GM18499 (cell line): ENCODE measurements at regions not wholly inside any gene's neighbourhood (a gene's known extent, or its start where the extent isn't known, plus 50 kb on each side); places are given as distances from the start of the nearest gene placed in this dataset.

ENCODE experiments used
- ATAC-seq: cut with Tn5 transposase; IDR thresholded peaks from one replicate; pipeline ENCODE4 v1.9.1; 2021; ENCODE audit warnings: moderate number of reproducible peaks; ENCODE audit not compliant: insufficient read depth, unreplicated experiment

DNA sequence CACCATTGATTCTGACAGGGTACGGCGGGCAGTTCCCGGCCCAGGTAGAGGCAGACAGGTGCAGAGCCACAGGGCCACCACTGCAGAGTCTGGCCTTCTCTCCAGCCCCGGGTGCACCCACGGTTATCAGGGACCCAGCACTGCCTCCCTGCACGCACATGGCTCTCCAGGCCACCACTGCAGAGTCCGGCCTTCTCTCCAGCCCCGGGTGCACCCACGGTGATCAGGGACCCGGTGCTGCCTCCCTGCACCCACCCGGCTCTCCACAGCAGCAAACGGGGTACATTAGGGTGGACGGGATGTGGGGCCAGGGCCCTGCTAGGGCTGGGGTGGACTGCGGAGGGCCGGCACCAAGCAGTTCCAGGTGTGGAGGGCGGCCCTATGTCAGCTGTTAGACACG is 272.9 kb downstream of the BRD1 start:
- no peak for ATAC-seq

DNA sequence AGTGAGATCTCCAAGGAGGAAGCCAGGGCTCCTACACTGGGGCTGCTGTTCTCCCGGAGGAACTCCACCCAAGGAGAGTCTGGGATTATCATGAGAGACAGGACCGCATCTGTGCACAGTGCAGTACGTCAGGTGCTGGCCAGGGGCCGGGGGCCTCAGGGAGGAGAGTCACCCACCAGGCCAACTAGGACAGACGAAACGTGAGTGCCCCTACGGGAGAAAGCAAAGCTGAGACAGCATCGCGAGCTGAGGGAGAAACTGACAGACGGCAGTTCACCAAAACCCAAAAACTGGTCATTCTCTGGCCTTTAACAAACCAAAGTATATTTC is 273.4 kb downstream of the BRD1 start:
- no peak for ATAC-seq

DNA sequence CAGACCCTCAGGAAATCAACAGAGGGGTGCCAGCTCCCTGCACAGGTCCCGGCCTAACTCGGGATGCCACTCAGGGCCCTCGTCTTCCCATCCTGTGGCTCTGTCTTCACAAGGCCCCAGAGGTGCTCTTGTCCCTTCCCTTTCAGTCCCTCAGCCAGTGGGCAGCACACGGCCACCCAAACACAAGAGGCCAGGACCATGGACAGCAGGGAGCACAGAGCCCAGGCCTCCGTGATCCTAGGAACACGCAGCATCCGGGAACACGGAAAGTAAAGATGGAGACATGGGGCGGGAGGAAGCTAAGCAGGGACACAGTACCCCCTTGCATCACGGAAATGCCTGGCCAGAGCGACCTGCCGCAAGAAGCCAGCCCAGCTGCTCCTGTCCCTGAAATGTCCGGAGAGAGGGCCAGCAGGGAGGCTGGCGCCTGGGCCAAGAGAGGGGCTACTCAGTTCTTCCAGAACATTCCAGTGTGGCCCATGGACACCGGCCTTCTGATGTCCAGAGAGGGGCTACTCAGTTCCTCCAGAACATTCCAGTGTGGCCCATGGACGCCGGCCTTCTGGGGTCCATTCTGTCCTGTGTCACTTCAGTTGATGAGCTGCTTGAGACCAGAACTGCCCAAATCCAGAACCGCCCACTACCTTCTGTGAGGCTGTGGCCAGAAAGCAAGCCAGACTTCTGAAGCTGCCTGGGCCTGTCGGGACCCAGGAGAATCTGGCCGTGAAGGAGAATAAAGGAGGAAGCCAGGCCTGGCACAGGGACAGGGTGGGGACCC is 274.0 kb downstream of the BRD1 start:
- no peak for ATAC-seq

DNA sequence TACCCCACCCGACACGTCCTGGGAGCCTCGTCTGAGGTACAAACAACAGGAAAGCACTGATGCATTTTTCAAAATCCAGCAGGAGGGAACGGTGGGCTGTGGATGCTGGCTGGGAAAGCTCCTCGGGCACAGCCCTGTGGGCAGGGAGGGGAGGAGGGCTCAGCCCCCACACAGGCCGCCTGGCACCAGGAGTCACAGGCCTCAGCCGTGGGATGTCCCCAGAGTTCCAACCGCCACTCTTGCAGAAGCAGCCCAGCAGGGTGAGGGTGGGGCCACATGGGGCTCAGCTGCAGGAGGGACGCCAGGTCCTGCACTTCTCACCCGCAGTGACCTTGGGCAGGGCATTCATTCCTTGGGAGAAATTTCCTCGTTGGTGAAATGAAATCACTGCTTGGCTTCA is 274.6 kb downstream of the BRD1 start:
- ATAC-seq = no peak

DNA sequence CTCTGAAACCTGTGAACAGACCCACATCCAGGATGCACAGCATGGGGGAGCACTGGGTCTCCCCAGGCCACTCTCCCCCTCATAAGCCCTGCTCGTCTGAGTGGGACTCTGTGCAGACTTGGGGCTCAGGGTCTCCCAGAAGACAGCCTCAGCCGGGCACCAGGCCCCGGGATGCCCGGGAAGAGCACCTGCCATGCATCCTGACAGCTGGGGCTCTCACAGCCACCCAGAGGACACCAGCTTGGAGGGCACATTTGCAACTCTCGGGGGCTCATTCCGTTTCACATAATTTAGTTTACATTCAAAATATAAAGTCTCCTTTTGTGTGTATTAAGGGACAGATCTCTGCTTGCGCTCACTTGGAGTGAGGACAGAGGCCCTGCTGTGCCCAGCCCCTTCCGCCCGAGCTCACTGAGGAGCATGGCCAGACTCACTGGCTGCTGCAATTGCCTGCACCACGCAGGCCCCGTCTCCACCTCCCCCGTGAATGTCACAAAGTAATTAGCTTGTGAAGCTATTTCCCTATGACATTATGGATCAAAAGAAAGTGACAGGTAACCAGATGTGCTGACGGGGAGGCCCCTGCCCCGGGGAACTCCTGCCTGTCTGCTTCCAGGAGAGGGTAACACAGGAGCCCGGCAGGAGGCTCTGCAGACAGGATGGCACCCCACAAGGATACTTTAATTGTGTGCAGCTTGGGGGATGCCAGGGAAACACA is 275.6 kb downstream of the BRD1 start:
- no peak for ATAC-seq

DNA sequence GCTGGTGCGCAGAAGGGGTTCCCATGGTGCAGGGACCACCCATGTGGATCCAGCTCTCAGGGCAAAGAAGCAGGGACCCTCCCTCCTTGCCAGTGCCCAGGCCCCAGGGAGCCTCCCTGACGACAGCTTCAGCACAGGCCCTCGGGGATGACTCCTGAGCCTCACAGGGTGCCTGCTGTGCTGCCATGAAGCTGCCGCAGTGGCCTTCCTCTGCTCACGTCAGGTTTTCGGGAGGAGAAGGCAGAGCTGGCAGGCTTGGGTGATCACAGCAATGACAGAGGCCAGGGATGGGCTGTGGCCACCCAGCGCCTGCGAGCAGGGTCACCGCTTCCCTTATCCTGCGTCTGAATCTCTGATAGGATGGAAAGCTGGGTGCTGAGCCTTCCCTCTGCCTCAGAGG is 276.2 kb downstream of the BRD1 start:
- no peak for ATAC-seq

DNA sequence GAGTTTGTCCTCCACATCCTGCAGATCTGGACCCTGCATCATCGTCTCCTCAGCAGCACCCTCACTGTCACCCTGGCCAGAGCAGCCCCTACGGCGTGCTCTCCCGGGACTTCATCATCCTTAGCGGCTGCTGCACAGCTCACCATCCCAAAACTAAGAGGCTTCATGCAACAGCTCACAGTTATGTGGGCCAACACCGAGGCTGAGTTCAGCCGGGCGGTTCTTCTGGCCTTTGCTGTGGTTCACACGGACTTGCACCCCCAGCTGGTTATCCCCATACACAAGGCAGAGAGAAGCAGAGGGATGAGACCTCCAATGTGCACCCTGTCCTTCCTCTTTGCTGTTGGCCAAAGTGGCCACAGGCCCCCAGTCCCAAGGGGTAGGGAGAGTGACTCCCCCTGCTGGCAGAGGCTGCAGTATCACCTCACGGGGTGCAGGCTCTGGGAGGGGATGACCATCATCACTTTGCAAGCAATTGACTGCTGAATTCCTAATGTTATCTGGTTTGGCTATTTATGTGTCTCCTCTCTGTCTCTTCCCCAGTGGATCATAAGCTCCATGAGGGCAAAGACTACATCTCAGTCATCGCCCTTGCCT is 276.8 kb downstream of the BRD1 start:
- ATAC-seq = no peak

DNA sequence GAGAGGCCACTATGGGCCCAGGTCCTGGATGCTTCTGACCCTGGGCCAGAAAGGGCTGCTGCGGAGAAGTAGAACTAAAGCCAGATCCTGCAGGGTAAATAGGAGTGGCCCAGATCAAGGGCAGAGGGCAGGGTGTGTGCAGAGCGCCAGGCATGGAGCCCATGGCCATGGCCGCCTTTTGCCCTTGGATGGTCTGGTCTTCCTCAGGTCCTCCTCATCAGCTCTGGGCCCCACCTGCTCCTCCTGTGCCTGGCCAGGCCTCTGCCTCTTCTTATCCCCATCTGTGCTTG is 277.6 kb downstream of the BRD1 start:
- no peak for ATAC-seq

DNA sequence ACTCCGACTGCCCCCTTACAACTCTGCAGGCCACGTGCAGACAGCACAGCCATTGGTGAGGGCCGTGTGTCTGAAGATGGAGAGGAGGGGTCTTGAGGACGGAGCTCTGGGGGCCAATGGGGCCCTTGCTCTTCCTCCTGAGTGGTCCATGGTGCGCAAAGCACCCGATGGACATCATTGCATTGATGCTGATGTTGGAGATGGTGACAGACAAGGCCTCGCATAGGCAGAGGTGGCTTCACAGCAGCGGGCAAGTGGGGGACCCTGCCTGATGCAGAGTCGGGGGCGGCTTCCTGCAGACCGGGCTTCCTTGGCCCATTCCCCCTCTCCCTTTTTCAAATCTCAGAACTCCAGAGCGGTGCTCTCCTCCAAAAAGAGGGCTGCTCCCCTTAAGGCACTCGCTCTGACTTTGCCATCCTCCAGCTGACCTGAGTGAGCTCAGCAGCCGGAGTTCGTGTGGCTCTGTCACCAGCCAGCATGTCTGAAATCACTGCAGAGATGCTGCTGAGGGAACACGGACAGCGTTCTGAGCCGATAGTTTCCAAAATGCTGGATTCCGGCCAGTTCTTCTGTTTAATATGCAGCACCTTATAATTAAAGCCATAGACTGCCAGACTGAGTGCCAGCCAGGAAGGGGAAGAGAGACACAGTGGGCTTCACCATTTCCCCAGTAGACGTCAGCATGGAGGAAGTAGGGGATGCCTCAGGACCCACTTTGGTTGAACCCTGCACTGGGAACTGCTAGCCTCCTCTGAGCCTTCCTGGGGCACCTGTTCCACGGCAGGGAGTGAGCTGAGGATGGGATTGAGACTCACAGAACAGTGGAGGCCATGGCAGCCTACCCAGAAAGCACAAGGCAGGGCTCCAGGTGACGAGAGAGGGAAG is 278.2 kb downstream of the BRD1 start:
- no peak for ATAC-seq

DNA sequence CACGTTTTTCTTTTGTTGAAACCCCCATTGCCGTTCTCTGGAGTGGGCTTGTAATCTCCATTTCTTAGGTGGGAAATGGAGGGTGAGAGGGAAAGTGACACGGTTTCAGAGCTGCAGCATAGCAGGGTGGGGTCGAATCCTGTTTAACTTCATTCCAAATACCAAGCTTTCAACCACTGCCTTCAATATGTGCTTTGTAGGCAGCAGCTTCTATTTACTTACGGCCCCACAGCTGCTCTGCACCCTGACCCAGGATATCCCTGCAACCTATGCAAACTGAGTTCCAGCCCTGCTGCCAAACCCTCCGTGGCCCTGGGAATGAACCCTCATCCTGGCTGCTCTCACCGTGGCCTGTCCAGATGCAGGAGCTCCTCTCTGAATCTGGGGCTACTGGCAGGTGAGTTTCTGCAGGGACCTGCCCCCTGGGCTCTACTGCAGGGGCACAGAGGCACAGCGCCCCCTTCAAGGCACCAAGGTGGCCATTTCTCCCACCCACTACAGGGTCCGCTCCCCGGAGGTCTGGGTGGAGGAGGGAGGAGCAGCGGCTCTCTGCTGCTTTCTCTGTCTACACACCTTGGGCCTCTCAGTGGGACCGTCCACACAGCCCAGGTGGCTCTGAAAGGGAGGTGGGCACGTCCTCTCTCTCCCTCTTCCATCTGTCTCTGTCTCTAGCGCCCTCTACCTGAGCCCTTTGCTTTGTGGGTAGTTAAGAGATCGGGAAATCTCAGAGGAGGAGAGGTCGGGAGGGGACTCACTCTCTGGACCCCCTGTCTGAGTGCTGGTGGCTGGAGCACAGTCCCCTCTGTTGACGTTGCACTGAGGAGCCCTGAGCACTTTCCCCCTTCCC is 279.1 kb downstream of the BRD1 start:
- no peak for ATAC-seq

DNA sequence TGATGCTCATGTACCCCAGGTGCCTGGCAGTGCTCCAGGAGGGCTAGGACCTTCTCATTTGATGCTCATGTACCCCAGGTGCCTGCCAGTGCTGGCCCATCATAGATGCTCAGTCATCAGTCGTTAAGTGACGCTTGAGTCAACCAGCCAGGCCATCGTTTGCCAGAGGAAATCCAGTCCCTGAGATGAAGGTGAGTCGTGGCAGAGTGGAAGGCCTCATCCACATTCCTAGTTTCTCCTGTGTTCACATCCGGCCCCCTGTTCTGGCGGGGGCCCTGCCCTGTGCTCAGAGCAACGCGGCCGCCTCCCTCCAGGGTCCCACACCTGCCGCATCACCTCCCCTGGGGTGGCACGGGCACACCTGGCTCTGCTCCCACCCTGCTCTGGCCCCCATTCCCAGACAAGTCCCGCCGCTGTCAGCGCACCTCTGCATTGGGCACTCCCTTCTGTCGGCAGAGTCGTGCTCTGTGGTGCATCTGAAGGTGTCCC is 279.9 kb downstream of the BRD1 start:
- ATAC-seq = no peak

DNA sequence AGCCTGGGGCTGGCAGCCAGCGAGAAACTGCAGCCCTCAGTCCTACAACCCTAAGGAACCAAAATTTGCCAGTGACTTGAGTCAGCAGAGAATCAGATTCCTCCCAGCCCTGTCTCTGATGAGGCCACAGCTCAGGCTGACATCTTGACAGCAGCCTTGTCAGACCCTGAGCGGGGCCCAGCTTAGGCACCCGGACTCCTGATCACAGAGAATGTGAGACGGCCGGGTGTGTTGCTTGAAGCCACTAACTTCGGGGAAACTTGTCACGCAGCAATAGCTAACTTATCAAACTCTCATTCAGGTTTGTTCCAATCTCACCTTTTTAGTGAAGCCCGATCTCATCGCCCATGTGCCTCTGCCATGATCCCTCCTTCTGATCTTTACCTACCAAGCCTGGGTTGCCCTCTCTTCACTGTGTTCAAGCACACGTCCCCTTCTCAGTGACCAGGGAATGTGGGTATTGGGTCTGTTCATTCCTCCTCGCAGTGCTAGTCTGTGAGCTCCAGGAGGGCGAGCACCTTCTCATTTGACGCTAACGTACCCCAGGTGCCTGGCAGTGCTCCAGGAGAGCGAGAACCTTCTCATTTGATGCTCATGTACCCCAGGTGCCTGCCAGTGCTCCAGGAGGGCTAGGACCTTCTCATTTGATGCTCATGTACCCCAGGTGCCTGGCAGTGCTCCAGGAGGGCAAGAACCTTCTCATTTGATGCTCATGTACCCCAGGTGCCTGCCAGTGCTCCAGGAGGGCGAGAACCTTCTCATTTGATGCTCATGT is 280.7 kb downstream of the BRD1 start:
- no peak for ATAC-seq

DNA sequence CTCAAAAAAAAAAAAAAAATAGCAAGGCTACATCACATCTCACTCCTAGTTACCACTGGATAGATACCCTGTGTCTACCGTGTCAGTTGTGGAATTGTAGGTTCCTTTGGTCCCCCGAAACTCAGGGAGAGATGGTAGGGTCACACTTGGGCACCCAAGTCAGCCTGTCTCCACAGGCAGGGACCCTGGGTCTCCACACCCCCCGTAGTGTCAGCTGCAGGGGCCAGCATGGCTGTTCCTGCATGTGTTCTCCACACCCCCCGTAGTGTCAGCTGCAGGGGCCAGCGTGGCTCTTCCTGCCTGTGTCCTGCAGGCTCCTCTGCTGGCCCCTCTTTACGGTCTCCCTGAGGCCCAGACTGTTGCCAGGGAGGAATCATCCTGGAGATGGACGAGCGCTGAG is 282.1 kb downstream of the BRD1 start:
- no peak for ATAC-seq

DNA sequence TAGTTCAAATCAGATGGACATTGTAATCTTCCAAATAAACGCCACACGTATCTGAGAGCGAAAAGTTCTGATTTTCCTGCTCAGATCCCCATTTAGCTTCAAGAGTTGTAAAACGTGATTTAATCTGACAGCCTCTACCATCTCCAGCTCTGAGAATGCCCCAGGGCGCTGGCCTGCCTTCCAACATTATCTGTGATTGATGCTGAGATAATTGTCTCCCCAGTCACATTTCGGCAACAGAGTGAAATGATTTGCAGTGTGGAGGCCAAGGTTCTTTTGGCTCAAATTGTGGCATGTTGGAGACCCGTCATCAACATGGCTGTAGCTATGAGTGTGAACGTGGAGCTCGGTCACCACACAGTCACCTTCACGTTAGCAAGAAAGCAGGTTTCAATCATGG is 283.4 kb downstream of the BRD1 start:
- ATAC-seq = no peak

DNA sequence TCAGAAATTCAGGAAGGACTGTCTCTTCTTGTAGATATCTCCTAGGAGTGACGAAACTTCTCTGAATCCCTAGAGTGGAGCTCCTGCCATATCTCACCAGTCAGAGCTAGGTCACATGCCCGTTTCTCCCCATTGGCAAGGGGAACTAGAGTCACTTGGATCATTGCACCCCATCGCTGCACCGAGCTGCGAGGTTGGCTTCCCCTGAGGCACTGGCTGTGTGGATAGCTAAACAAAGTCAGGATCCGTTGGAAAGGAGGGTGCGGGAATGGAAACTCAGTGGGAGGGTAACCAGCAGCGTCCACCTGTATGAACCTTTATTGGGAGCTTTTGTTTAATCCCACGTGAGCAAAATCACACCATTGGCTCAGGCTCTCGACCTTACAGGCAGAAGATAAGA is 283.8 kb downstream of the BRD1 start:
- no peak for ATAC-seq

DNA sequence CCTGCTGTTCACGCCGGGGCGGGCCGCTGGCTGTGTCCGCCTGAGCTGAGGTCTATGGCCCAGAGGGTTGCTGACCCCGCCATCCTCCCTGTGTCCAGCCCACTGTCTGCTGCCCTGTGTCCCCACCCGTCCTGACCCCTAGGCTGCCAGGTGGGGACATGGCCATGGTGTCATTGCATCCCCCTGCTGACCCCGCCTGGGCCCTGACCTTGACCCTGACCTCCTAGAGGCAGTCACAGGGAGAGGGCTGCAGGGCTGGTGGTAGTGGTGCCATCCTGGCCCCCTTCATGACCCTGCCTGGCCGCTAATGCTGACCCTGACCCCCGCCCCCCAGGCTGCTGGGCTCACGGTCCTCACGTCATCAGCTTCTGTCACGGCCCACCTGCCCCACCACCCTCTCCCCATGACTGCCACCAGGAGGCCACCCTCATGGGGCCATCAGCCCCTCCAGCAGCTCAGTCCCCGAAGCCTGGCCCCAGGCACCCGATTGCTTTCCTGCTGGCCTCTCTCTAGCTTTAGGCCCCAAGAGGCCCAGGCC is 285.9 kb downstream of the BRD1 start:
- ATAC-seq = no peak

DNA sequence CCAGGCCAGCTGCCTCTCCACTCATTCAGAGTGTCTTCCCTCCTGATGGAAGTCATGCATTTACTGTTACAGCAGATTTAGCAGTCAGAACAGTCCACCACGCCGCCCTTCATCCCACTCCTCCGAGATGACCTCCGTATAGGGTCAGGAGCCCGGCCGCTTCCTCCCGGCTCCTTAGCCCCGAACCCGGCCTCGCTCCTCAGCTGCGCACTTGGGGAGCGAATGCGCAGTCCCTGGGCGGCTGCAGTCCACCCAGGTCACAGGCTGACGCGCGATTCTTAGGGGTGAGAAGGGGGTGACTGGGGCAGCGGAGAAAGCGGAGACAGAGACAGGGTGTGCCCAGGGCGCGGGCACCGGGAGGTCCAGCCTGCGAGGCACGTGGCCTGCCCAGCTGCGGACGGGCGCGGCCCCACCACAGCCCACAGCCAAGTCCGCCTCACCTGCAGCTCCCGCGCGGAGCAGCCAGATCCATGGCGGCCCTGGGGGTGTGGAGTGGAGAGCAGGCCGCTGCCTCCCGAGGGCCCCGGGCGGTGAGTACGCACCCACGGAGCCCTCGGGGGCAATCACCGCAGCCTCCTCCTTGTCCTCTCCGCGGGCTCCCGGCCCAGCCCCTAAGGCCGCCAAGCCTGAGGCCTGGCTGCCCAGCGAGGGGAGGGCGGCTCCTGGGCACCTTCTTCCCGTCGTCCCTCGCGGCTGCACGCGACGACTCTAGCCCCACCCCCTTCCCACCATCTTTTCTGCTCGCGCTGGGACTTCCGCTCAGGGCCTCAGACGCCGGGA is 286.6 kb downstream of the BRD1 start:
- ATAC-seq = no peak
